ENCODE measurements at regions not wholly inside any gene's neighbourhood (a gene's known extent, or its start where the extent isn't known, plus 50 kb on each side); places are given as distances from the start of the nearest gene placed in this dataset.

GRCh38 chr3:102529452-102529851 is 94.6 kb downstream of the ZPLD1 start:
- Histone ChIP-seq H3K4me1 (ENCODE audit: control insufficient read depth in 1 of 2, low read depth in 2 of 2) (no peaks in the 10 kb centered on the region), H3K4me3 (no peak overlapping the region), H3K9me3 (no peaks in the 10 kb centered on the region), H3K36me3 (no peaks in the 10 kb centered on the region), H3K27ac (no peak overlapping the region), H3K27me3 (replicated peaks; ENCODE audit: insufficient read depth) (no peaks in the 10 kb centered on the region)
- DNase-seq (ENCODE audit: low spot score) (no peak), ATAC-seq (ENCODE audit: insufficient number of reproducible peaks, low FRiP score, low read depth) (no peak)
- TF ChIP-seq CTCF (IDR thresholded peaks at IDR 0.05), result no peak

GRCh38 chr3:102530415-102531181 is 95.8 kb downstream of the ZPLD1 start:
- Histone ChIP-seq H3K4me1 (ENCODE audit: control insufficient read depth in 1 of 2, low read depth in 2 of 2) (no peaks in the 10 kb centered on the region), H3K4me3 (no peak overlapping the region), H3K36me3 (no peaks in the 10 kb centered on the region), H3K9me3 (no peaks in the 10 kb centered on the region), H3K27me3 (replicated peaks; ENCODE audit: insufficient read depth) (no peaks in the 10 kb centered on the region), H3K27ac (no peak overlapping the region)
- DNase-seq (ENCODE audit: low spot score) (no peak), ATAC-seq (ENCODE audit: insufficient number of reproducible peaks, low FRiP score, low read depth) (no peak)
- no peak for TF ChIP-seq CTCF (IDR thresholded peaks at IDR 0.05)

- no peak overlapping the region for H3K4me3 ChIP-seq
- ATAC-seq (ENCODE audit: insufficient number of reproducible peaks, low FRiP score, low read depth) (no peak), DNase-seq (ENCODE audit: low spot score) (no peak)
- no peaks in the 10 kb centered on the region for H3K27me3 ChIP-seq (replicated peaks; ENCODE audit: insufficient read depth)
- H3K36me3 ChIP-seq, result no peaks in the 10 kb centered on the region
- TF ChIP-seq CTCF (IDR thresholded peaks at IDR 0.05), result no peak
- H3K4me1 ChIP-seq (ENCODE audit: control insufficient read depth in 1 of 2, low read depth in 2 of 2), result no peaks in the 10 kb centered on the region
- H3K27ac ChIP-seq, result no peak overlapping the region
- no peaks in the 10 kb centered on the region for H3K9me3 ChIP-seq
Measured at GRCh38 chr3:102531686-102532085, 96.9 kb downstream of the ZPLD1 start.

GRCh38 chr3:102532901-102533300 is 98.1 kb downstream of the ZPLD1 start:
- Histone ChIP-seq H3K4me1 (ENCODE audit: control insufficient read depth in 1 of 2, low read depth in 2 of 2) (no peaks in the 10 kb centered on the region), H3K9me3 (no peaks in the 10 kb centered on the region), H3K27me3 (replicated peaks; ENCODE audit: insufficient read depth) (no peaks in the 10 kb centered on the region), H3K27ac (no peak overlapping the region), H3K4me3 (no peak overlapping the region), H3K36me3 (no peaks in the 10 kb centered on the region)
- no peak for DNase-seq (ENCODE audit: low spot score)
- no peak for ATAC-seq (ENCODE audit: insufficient number of reproducible peaks, low FRiP score, low read depth)
- TF ChIP-seq CTCF (IDR thresholded peaks at IDR 0.05), result no peak

GRCh38 chr3:102533784-102534183 is 99.0 kb downstream of the ZPLD1 start:
- H3K4me3 ChIP-seq, result no peak overlapping the region
- H3K9me3 ChIP-seq, result no peaks in the 10 kb centered on the region
- ATAC-seq (ENCODE audit: insufficient number of reproducible peaks, low FRiP score, low read depth) (no peak), DNase-seq (ENCODE audit: low spot score) (no peak)
- H3K27ac ChIP-seq, result no peak overlapping the region
- no peaks in the 10 kb centered on the region for H3K36me3 ChIP-seq
- no peaks in the 10 kb centered on the region for H3K27me3 ChIP-seq (replicated peaks; ENCODE audit: insufficient read depth)
- TF ChIP-seq CTCF (IDR thresholded peaks at IDR 0.05), result no peak
- no peaks in the 10 kb centered on the region for H3K4me1 ChIP-seq (ENCODE audit: control insufficient read depth in 1 of 2, low read depth in 2 of 2)

All from thoracic aorta (tissue), 2 donors.